NOMO-1 (cell line): ENCODE measurements at regions not wholly inside any gene's neighbourhood (a gene's known extent, or its start where the extent isn't known, plus 50 kb on each side); places are given as distances from the start of the nearest gene placed in this dataset.

Experiments
- DNase-seq, 2 experiments: peaks; one replicate each; lab custom pipeline; 2025; ENCODE audit not compliant: unreplicated experiment in 2 of 2; lab: John Stamatoyannopoulos, UW

GRCh38 chr4:57639561-57640382, 529.6 kb upstream of the IGFBP7 start:
- no peak for DNase-seq

GRCh38 chr4:57635910-57636309, 525.7 kb upstream of the IGFBP7 start:
- no peak for DNase-seq

DNA sequence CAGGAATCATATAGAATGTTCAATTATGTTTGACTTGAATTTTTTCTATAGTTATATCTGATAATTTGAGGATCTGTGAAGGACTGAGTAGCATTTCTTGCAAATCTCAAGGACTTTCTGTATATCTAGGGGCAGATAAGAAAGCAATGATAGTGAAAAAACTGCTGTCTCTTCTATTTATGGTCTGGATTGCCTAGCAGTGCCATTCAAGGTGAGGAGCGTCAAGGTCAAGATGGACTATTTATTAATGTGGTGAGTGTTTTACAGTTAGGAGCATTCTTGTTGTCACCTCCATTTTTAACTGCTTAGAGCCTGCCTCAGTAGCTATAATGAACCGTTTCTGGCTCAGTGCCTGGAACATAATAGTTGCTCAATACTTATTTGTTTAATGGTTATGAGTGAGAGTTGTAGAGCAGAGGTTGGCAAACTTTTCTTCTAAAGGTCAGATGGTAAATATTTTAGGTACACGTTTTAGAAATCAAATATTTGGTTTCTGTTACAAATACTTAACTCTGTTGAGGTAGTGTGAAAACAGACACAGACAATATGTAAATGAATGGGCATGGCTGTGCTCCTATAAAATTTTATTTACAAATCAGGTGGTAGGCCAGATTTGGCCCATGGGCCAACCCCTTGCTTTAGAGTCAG, 523.2 kb upstream of the IGFBP7 start:
- DNase-seq: no peak

DNA sequence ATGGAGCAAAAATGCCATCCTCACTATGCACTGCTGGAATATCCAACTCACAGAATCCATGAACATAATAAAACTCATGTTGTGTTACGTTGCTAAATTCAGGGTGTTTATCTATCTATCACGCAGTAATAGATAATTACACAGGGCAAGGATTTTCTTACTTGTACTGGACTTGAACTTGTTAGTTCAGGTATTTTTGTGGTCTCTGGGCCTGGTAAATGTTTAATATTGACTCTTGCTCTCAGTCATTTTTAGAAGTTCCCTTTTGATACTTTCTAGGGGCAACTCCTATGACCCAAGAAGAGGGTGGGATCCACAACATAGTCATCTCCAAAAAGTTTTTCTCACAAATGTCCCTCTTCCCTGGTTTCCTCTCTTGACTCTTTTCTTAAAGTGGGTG, 522.4 kb upstream of the IGFBP7 start:
- DNase-seq: no peak

DNA sequence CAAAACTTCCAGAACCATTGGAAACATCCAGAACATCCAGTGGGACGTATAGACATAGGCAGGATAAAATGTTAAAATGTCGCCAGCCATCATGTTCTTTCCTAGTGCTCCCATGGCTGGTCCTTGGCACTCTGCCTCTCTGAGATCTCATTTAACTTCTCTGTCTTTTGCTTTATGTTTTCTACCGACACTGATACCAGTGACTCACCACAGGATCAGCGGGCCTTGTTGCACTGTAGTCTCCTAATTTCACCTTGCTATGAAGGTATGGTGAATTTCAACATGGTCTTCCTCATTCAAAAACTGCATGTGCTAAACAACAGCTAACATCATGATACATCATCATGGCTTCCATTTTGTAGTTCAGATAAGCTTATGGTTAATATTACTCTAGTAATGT, 521.0 kb upstream of the IGFBP7 start:
- no peak for DNase-seq

DNA sequence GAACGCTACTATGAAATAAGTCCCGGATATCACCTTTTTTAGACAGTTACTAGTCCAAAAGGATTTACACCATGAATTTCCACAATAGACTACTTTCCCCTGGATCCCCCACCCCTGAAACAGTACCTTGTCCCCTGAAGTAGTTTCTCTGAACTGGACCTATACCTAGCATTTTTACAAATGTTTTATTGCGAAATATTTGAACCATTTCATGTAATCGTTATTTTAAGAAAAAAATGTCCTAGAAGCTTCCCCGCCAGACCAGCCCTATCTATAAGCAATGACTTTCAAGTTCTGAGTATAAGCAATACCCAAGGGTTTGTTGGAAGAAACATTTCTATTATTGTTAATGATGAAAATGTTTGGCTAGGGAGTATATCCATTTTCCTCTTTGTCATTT, 517.8 kb upstream of the IGFBP7 start:
- no peak for DNase-seq

DNA sequence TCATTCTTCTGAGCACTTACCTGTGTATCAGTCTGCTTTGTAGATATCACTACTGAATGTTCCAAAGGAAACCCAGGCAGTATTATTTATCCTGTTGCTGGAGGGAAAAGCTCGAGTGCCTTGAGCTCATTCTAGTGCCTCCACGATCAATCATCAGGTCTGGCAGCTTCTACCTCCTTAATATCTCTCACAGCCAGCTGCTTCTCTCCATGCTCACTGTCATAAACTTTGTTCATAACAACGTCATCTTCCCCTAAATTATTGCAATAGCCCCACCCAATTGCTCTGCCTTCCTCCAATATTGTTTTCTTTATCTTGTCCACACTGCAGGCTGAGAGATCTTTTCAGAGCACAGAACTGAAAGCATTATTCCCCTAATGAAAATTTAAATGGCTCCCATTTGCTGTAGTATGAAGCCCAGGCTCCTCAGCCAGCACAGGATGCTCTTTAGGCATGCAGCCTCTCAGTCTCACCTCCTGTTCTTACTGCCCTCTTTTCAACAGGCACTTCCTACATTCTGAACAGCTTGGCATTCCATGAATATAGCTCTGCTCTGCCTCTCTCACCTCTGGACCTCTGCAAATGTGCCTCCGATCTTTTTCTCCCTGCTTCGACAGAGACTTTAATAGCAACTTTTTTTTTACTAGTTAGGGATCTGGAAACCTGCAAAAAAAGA, 504.2 kb upstream of the IGFBP7 start:
- no peak for DNase-seq

DNA sequence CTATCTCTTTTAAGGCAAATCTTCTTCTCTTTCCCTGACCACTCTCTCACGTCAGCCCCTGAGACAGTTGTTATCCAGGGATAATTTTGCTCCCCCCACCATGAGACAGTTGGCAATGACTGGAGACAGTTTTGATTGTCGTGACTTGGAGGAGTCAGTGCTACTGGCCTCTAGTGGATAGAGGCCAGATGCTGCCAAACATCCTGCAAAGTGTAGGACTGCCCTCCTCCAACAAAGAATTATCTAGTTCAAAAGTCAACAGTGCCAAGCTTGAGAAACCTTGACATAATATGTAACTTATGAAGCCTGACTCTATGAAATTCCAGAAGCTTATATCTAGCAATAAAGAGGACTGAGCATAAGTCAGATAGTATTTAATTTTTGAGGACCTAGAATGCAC, 502.1 kb upstream of the IGFBP7 start:
- no peak for DNase-seq

DNA sequence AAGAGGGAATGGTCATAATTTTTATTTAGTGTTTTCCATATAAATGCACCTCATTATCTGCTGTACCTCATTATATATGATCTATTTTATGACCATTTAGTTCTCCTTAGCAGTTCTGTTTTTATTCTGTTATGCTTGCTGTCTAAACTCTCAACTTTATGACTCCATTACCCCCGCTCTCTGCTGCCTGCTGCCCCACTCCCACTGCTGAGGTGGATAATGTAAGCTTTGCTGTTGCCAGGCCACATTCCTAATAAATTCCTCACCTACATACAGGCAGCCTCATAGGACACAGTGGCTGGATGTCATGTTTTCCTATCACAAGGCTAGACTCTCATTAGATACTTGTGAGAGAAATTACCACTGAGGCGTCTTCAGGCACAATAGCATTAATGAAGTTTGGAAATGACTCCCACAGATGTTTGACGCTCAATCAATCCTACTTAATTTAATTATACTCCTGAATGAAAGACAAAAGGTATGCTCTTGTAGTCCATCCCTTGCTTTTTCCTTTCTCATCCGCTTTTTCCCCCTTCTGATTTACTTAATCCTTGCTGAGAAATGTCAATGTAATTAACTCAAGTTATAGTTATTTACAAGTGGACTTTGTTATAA, 497.5 kb upstream of the IGFBP7 start:
- no peak for DNase-seq

DNA sequence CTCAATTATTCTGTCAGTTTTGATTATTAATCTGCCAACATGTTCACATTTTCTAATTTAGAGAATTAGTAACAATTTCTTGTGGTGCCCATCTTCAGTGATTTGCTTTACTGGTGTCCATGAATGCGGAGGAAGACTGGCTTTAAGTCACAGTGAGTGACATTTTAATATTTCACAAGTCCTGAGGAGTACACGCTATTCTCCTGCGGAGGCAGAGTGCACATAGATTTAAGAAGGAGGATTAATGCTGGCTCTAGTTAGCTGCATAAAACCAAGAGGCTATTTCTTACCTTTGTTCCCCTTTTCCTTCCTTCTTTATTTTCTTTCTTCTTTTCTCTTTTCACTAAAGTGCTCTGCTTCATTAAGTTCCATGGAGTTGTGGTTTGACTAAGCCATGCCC, 495.2 kb upstream of the IGFBP7 start:
- DNase-seq: no peak

DNA sequence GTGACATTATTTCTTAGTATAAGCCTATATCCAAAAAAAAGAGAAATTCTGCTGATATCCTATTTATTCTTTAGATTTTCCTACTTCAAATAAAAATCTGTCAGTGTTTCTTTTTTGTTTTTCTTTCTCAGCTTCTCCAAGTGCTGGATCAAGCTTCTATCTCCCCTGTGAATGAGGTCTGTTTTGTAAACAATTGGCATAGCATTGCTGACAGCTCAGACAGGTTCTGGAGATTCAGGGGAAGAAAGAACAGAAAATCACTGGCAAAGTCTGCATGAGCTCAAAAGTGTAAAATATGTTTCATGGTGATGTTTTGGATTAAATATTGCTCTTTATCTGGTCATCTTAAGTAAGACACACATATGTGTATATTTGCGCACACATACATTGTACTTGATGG, 492.0 kb upstream of the IGFBP7 start:
- no peak for DNase-seq

DNA sequence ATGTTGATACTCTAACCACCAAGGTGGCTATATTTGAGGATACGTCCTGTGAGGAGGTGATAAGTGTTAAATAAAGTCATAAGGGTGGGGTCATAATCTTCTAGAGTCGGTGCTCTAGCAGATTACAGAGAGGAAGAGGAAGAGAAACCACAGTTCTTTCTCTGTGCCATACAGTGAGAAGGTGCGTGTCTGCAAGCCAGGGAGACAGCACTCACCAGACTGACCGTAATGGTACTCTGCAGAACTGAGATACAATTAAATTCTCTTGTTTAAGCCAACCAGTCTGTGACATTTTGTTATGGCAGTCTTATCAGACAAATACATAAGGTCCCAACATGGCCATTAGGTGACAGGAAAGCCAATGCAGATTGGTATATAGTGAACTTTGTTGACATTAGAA, 480.9 kb upstream of the IGFBP7 start:
- DNase-seq: no peak

- DNase-seq: no peak
These were observed 478.4 kb upstream of the IGFBP7 start for GRCh38 chr4:57588557-57588956.

- no peak for DNase-seq
These were observed 470.8 kb upstream of the IGFBP7 start for GRCh38 chr4:57580710-57581599.

DNA sequence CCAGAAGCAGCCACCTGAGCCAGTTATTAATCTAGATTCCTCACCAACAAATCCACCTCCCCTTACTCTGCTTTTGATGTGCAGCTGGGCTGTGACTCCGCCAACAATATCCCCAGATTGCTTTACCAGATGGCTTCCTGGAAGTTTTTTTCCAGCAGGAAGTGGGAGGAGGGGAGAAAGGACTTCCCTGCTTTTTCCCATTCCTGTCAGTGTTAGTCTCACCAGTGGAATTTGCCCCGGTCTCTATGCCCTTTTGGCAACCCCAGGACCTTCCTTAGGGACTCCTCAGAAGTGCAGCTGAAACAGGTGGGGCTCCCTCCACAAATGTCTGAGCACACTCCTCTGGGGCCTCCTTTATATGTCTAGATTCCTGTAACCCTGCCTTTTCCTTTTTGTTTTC, 465.2 kb upstream of the IGFBP7 start:
- DNase-seq: no peak

DNA sequence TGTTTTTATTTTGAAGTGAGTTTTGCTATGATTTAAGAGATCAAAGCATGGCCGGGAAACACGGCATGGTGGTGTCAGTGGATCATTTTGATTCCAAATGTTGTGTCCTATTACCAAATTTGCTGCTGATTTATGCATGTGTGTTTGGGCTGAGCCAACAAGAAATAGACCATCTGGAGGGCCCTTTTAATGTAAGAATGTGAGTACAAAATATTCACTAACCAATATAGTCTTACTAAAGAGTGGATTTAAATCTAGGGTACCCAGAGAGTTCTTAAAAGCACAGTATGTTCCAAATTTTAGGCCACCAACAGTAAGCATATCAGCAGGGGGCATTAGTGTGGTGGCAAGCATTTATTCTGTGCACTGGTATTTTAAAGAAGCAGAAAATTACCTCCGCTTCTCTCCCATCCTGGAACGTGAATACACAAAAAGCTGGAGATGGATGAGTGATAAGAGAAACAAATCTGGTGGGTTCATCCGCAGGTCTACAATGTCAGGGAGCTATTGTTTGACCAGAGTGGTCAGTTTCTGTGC, 444.4 kb upstream of the IGFBP7 start:
- DNase-seq: no peak

GRCh38 chr4:57553728-57554127, 443.5 kb upstream of the IGFBP7 start:
- no peak for DNase-seq

- DNase-seq: no peak
These were observed 440.0 kb upstream of the IGFBP7 start for GRCh38 chr4:57550198-57550597.

DNA sequence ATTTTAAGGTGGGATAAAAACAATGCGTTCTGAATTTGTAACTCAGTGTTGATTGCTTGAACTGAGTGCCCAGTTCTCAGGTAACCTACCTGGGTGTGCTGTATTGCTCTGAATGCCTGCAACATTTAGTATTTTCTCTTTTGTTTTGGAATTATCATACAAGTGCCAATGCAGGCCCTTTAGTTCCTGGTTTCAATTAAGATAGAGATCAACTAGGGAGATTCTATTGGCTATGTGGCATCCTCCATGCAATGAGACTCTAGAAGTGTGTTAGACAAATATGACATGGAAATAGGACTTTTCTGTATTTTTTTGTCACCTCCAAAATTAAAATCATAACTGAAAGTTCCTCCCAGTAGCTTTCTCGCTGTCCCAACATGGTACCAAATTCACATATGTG, 438.7 kb upstream of the IGFBP7 start:
- DNase-seq: no peak
